ENCODE measurements at regions not wholly inside any gene's neighbourhood (a gene's known extent, or its start where the extent isn't known, plus 50 kb on each side); places are given as distances from the start of the nearest gene placed in this dataset.

DNA sequence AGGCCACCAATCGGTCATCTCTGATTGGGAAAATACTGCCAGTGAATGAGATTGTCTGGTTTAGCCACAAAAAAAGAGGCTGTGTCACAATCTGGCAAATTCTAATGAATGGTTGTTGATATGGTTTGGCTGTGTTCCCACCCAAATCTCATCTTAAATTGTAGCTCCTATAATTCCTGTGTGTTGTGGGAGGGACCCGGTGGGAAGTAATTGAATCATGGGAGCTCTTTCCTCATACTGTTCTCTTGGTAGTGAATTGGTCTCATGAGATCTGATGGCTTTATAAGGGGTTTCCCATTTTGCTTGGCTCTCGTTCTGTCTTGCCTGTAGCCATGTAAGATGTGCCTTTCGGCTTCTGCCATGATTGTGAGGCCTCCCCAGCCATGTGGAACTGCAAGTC is 838.3 kb downstream of the SLC4A3 start:
- no peak overlapping the region for H3K27ac ChIP-seq (ENCODE audit: insufficient read length, low read depth, low read length)
- no peak overlapping the region for H4K5ac ChIP-seq (ENCODE audit: insufficient read length, low read depth, low read length)
- H2AK5ac ChIP-seq (ENCODE audit: insufficient read length, low read length) = no peak overlapping the region
- Mint-ChIP-seq H3K4me1 (peaks cover 8 to 9% of the 10 kb centered on the region in 2 experiments), H3K9me3 (no peaks in the 10 kb centered on the region; a peak in 1 of 5 replicates), H3K4me3 (no peak overlapping the region), H3K36me3 (ENCODE audit: insufficient read depth in 1 of 3, low read depth in 3 of 3) (no peaks in the 10 kb centered on the region; a peak in 1 of 7 replicates), H3K27me3 (ENCODE audit: low read depth) (no peaks in the 10 kb centered on the region; the same call in 1 of the 2 replicates), H3K27ac (no peak overlapping the region)
- H3T11ph ChIP-seq (ENCODE audit: low read length) = no peak overlapping the region
- DNase-seq = no peak
- no peak overlapping the region for H2BK20ac ChIP-seq (ENCODE audit: low read depth, low read length, poor library complexity, severe bottlenecking)
- no CpG with 5 or more reads among the region's 4 CpGs for WGBS (ENCODE audit: extremely low coverage, insufficient read length, low lambda C conversion rate)
- no peak overlapping the region for H3K14ac ChIP-seq (ENCODE audit: insufficient read depth, low read length)
- no peak overlapping the region for H2BK15ac ChIP-seq (ENCODE audit: low read depth, low read length)
- no peaks in the 10 kb centered on the region for H4K20me1 ChIP-seq (ENCODE audit: control insufficient read depth, insufficient read depth, insufficient read length)
- H2BK120ac ChIP-seq (ENCODE audit: low read depth, low read length, poor library complexity, severe bottlenecking) = no peak overlapping the region
- no peak overlapping the region for H3K23ac ChIP-seq (ENCODE audit: insufficient read length, low read depth, low read length)
- TF ChIP-seq, protein P1, sequence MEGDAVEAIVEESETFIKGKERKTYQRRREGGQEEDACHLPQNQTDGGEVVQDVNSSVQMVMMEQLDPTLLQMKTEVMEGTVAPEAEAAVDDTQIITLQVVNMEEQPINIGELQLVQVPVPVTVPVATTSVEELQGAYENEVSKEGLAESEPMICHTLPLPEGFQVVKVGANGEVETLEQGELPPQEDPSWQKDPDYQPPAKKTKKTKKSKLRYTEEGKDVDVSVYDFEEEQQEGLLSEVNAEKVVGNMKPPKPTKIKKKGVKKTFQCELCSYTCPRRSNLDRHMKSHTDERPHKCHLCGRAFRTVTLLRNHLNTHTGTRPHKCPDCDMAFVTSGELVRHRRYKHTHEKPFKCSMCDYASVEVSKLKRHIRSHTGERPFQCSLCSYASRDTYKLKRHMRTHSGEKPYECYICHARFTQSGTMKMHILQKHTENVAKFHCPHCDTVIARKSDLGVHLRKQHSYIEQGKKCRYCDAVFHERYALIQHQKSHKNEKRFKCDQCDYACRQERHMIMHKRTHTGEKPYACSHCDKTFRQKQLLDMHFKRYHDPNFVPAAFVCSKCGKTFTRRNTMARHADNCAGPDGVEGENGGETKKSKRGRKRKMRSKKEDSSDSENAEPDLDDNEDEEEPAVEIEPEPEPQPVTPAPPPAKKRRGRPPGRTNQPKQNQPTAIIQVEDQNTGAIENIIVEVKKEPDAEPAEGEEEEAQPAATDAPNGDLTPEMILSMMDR (conservative IDR thresholded peaks at IDR 0.05) = no peak
- no peak overlapping the region for H4K91ac ChIP-seq (ENCODE audit: insufficient read length, low read depth, low read length)
- no peak overlapping the region for H4K8ac ChIP-seq (replicated peaks; ENCODE audit: insufficient read length, low read depth, low read length)
- H2AFZ ChIP-seq (ENCODE audit: low read length) = no peak overlapping the region
- no peak overlapping the region for H3K56ac ChIP-seq (ENCODE audit: insufficient read length, low read depth, low read length)
- H3K79me2 ChIP-seq (ENCODE audit: insufficient read depth, low read length) = no peaks in the 10 kb centered on the region
- no peaks in the 10 kb centered on the region for H3K4me1 ChIP-seq (ENCODE audit: insufficient read depth, low read length)
- no peak overlapping the region for H3K18ac ChIP-seq (ENCODE audit: insufficient read length, low read depth, low read length)
- H2BK12ac ChIP-seq (ENCODE audit: insufficient read length, low read depth, low read length) = no peak overlapping the region
- H3K79me1 ChIP-seq (ENCODE audit: insufficient read depth, low read depth, low read length, poor library complexity, severe bottlenecking) = no peaks in the 10 kb centered on the region
- no peaks in the 10 kb centered on the region for H3K23me2 ChIP-seq (ENCODE audit: insufficient read length, low read depth, low read length, poor library complexity, severe bottlenecking)
- H3K4me2 ChIP-seq (ENCODE audit: insufficient read depth, insufficient read length, low read length) = no peak overlapping the region
- H3K9me3 ChIP-seq (ENCODE audit: control insufficient read depth, low read depth, low read length) = no peaks in the 10 kb centered on the region
- no peak overlapping the region for H3K9ac ChIP-seq (ENCODE audit: extremely low read depth, insufficient read length, low read length)
- H3K27me3 ChIP-seq (ENCODE audit: insufficient read depth, low read length) = no peaks in the 10 kb centered on the region
- H3K4ac ChIP-seq (ENCODE audit: low read depth, low read length) = no peak overlapping the region
- no peak overlapping the region for H2BK5ac ChIP-seq (ENCODE audit: insufficient read length, low read length)
